HG03457 (cell line): ENCODE measurements at regions not wholly inside any gene's neighbourhood (a gene's known extent, or its start where the extent isn't known, plus 50 kb on each side); places are given as distances from the start of the nearest gene placed in this dataset.

ENCODE experiments used
- ATAC-seq: cut with Tn5 transposase; IDR thresholded peaks from one replicate; pipeline ENCODE4 v1.9.1; 2021; ENCODE audit warnings: moderate number of reproducible peaks; ENCODE audit not compliant: unreplicated experiment

DNA sequence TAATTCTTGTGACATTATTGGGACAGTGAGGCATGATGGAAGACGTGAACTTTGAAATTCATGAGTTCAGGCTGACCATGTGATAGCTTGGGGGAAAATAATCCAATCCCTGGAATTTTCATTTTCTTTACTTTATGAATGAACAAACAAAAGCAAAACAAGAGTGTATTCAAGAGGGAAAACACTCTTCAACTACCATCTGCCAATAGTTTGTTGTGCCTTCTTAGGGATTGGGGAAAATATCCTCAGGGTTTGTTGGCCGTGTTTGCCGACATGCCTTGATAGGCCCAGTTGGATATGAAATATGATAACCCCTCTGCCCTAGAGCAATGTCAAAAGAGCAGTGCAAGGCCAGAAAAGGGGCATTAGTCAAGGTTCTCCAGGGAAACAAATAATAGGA is 80.8 kb upstream of the CLNK start:
- ATAC-seq = no peak

DNA sequence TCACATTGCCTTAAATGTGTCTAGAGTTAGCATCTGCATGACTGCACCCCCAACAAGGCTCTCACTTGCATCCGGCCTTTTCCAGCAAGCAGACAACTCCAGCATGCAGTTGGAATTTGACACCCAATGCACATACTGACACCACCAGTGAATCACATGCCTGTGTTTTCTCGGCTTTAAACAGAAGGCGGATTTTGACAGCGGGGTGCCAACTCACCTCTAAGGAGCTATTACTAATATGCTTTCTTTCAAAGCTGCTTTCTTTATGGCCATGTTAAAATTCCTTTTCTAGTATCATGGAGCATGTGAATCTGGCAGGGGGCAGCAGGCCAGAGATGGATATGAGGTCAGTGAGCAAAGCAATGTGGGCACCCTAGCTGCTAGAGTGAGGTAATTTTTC is 78.0 kb upstream of the CLNK start:
- no peak for ATAC-seq

DNA sequence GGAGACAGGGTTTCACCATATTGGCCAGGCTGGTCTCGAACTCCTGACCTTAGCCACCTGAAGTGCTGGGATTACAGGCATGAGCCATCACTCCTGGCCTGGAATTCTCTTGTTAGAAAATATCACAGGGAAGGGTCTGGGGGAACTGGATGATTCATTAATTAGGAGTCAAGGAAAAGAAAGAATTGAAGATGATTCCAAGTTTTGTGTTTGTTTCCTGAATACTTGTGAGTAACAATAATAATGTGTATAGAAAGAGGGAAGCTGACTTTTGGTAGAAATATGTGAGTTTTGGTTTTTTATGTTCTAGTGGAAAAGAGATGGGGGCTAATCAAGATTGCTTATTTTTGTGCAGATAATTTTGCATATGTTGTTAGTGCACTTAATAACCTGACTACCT is 77.3 kb upstream of the CLNK start:
- ATAC-seq = no peak

DNA sequence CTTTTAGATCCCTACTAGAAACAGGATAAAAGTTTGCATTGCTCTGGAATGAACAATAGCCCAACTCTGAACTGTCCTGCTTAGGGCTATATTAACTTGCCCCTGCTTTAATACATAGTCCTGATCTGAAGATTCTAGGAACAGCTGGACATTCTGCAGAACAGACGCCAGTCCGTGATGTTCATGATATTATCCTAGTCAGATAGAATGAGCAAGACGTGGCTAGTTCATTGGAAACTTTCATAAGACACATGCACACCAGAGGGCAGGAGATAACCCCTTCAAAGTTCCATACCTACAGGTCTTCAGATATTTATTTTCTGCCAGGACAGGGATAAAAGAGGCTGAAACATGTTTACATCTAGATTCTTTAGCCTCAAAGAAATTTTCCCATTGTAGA is 75.5 kb upstream of the CLNK start:
- ATAC-seq = no peak

DNA sequence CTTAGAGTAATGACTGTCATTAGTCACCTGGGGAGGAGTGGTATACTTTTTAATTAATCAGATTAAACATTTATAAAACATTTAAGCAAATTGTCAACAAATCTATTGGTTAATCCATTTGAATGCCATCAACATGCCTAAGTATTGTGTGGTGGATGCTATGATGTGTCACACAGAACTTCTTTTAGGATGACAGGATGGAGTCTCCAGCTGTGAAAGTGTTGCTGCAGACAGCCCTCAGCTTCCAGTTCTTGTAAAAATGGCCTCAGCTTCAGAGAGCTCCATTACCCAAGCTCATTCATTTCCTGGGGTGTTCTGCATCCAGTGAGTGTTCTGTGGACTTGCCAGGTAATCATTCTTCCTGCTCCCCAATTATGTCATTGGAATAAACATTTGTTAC is 74.3 kb upstream of the CLNK start:
- ATAC-seq = no peak

DNA sequence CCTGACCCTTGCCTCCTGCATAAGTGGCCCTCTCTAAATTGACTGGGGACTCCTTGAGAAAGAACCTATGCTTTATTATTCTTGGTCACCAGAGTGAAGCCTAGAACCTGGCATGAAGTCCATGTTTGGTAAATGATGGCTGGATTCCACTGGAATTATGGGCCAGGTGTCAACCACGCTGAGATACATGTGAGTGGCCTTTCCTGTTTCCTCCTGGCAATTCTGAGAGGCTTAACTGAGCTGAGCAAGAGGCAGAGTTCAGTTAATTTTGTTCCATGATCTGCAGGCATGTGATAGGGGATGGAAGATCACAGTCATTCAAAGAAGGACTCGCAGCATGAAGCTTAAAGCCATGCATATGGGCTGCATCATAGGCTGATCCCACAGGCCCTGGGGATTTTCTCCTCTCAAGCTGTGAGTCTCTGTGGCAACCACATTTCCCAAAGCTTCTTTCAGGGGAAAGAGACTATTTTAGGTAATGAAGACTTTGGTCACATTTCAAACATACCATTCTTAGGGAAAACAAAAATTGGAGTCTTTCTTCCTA is 69.4 kb upstream of the CLNK start:
- no peak for ATAC-seq

DNA sequence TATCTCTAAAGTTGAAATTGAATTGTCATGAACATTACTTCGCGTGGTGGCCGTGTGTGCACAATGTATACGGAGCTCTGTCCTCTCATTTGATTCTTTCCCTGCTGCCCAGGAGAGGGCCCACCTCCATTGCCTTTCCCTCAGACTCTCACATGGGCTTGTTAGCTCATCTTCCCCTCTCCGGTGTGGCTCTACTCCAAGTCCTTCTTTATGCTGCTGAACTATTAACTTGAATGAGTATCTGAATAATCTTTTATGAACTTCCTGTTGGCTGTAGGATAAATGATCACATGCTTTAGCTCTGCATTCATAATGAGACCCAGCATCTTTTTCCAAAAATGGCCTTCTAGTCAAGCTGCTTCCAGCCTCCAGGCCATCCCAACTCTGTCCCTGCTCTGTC is 68.8 kb upstream of the CLNK start:
- no peak for ATAC-seq

DNA sequence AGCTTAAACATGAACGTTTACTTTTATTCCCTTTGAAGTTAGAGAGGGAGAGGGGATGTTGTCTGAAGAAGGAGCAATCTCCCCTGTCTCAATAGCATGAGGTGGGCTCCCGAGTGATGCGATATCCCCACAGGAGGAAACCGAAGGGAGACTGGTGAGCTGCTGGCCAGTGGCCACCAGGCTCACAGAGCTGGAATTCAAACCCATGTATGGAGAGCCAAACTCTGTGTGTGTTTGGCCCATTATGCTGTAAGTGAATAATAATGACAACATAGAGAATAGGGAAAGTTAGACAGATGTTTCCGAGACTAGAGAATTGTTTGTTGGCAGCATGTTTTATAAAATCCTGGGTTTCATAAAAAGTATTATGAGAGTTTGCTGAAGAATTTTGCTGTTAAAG is 66.1 kb upstream of the CLNK start:
- no peak for ATAC-seq

DNA sequence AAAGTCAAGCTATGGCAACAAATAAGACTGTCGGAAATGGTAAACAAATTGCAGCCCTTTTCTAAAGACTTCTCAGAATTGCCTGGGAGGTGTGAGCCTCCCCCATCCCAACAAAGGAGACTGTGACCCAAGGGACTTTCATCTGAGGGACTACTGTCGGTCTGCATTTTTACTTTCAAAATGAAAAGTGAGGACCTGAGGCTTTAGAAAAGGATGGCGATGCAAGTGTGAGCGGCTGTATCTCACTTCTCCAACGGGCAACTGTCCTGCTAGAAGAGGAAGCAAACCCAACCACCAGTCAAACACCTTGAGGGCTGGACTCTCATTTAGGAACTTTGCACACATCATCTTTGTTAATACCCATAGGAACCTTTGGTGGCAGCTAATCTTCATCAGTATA is 62.6 kb upstream of the CLNK start:
- ATAC-seq = peak; percentile 40

DNA sequence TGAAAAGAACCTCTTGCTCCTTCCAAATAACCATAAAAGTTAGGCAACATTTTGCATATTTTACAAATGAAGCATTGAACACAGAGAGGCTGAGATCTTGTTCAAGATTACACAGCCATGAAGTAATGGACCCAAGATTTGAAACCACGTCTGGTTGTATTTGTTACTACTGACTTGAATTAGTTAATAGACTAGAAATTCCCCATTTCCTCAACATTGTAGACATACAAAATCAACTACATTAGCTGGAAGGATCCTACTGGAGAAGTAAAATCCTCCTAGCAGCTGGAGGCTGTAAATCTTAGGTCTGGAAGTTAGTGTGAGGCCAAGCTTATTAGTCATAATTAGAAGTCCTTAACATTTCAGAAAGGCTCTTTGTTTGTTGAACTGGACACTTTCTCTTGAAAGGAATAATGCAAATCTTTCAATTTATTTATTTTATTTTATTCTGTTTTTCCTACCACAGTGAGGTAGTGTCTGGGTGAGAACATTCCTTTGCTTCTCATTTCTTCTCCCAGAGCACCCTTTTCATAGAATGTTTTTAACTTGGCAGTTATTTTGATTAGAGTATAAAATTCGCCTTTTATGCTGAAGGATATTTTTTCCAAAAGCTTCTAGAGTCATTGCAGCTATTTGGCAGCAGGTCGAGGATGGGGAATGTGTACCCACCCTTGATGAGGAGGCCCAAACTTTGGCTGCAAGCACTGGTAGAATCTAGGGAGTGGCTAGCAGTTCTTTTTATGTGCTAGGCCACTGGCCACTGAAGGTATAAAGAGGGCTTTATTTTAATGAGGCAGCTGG is 62.0 kb upstream of the CLNK start:
- ATAC-seq = no peak

DNA sequence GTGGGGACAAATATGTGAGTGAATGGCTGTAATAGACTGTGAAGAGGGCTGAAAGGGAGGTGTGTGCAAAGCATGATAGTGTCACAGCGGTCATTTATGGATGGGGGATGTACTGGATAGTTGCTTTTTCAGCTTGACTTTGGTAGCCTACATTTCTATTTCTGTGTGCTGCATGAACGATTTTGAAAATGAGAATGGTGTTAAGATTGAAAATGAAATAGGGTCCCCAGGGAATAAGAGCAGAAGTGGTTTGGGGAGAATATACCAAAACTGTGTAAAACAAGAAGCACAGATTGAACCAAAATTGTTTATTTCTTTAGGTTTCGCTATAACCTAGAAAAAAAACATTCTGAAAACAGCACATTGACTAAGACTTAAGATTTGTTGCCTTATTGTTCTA is 58.8 kb upstream of the CLNK start:
- ATAC-seq = peak; percentile 47

DNA sequence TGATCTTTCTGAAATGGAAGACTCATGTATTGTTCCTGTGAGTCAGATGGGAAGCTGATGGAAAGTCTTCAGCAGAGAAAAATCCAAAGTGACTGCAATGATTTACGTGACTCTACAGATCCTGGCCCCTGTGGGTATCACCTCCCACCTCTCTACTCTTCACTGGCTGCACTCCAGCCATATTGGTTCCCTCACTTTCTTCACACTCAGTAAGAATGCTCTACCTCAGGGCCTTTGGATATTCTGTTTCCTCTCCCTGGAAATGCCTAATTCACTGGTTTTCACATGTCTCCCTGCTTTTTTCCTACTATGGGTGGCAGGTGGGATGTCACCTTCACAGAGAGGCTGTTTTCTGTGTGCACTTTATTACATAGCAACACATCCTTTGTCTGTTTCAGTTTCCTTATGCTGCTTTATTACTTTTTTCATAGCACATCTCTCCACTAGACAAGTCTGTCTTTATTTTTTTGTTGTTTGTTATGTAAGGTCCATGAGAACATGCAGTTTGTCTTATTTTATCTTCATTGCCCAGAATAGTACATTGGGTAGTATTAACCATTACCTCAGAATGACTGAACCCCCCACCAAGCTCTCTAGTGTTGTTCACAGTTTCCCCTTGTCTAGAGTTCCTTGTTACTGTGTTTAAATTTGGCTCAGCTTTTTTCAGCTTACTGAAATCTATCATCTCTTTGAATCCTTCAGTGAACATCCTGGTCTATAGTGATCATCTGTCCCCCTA is 57.6 kb upstream of the CLNK start:
- no peak for ATAC-seq

DNA sequence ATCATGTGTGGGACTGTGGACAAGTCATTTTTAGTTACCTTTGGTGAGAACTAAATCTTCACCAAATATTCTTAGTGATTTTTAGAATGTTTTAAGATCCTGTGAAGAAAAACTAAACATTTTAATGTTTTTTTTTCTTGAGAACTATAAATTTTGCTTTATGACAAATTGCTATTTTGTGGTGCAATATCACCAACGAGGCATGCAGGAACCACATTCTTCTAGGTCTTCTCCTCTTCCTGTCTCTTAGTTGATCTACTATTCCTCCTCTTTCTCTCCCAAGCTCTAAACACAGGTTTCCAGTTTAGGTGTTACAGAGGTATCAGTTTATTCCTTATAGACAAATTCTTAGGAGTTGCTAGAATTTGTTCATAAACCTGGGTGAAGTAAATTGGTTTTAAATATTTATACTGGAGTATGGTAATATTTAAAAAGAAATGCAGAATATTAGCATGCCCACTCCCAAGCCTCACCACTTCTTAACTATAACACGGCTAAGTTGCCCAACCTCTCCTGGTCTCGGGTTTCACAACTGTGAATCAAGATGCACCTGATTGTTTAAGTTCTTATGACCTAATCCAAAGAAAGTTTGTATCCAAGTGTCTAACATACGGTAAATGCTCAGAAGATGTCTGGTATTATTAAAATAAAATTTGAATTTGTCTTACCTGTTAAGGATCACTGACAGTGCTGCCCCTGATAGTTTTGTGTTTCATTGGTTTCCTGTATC is 56.5 kb upstream of the CLNK start:
- no peak for ATAC-seq

DNA sequence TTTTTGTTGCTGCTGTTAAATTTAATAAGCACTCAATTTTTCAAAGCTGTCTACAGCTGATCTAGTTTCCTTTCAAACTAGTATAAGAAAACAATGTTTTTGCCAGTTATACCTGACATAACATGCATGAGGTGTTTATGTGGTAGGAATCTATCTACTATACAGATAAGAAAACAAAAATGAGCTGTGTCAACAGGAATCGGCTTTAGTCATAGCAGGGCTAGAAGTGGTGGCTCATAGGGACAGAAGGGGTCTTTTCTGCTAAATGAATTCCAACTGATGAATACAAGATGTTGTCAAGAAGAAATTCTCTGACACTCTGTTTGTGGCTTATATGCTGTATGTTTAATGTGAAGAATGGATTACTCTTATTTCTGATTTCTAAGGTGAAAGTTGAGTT is 55.7 kb upstream of the CLNK start:
- ATAC-seq = no peak

DNA sequence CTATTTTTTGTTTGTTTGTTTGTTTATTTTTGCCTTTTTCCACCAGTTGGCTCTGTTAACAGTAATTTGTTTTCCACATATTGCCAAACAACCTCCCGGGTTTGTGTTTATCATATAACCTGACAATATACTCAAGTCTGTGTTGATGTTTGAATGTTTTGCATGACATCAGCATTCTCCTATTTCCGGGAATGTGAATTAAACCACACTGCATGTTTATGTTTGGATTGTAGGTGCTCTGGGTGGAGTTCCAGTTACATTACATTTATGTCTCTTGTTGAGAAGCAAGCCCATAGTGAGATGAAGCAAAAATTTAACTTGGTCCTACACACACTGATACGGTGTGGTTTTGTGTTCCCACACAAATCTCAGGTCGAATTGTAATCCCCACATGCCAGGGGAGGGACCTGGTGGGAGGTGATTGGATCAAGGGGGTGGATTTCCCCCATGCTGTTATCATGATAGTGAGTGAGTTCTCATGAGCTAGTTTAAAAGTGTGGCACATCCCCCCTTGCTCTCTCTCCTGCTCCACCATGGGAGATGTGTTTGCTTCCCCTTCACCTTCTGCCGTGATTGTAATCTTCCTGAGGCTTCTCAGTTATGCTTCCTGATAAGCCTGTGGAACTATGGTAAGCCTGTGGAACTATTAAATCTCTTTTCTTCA is 54.4 kb upstream of the CLNK start:
- ATAC-seq = no peak

DNA sequence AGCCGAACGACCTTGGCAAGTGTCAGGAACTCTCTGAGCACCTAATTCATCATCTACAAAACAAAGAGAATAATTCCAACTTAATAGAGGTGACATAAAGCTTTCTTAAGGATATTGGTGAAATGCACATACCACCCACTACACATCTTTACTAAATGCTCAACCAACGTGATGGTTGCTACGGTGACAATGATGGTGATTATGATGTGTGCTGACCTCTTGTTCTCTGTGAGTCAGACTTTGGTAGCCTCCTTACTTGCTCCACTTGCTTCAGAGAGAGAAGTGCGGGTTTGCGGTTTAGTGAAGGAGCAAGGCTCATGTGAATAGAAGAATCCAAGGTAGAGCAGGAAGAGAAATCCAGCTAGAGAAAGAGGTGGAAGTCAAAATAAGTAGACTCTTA is 52.8 kb upstream of the CLNK start:
- no peak for ATAC-seq

DNA sequence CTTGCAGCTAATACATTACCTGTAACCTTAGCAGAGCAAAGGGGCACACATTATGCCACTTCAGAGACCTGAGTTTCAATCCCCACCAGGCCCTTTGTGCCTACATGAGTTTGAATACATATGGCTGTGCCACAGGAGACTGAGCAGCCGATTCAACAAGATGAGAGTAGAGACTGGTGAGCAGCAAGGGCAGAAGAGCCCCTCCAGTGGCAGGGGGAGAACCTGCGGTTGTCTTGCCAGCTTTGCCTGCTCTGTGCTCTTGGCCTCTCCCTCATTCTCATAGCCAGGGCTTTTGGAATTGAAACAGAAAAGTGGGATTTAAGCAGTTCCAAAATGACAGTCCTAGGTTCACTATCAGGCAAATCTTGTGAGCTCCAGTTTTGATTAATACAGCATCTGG is 52.3 kb upstream of the CLNK start:
- no peak for ATAC-seq

DNA sequence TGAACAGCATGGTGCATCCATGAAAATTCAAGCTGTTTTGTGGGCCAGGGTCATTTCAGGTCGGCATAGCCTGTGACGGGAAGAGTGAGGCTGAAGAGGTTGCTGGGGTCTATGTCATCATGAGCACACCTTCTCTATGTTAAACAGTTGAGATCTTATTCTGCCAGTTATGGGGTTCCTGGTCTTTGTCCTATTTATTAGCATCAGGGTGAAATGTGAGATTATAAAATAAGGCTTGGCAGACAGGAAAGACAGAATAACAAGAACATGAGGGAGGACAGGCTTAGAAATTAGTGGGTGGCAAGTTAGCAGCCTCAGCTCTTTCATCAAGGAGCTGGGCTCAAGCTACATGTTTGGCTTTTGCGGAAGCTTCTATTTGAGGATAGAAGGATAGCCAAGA is 51.7 kb upstream of the CLNK start:
- ATAC-seq = no peak

DNA sequence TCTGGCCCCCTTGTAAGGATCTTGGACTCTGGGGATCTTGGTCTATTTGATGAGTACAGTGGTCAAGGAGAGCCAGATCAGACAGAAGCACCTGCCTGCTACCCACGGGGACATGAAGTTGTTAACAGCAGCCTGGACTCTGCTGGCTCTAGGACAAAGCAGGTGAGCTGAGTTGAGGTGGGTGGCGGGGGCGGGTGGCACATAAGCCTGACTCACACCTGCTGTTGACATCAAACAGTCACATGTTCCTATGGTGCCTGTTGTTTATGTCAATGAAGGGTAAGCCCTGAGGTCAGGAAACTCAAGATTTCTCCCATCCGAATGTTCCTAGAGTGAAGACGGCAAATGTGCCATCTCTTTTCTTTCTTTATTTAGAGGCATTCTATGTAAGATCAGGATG is 50.1 kb upstream of the CLNK start:
- no peak for ATAC-seq
